WTC11 (cell line): ENCODE measurements at regions not wholly inside any gene's neighbourhood (a gene's known extent, or its start where the extent isn't known, plus 50 kb on each side); places are given as distances from the start of the nearest gene placed in this dataset.

Source experiments
- ATAC-seq: fragments of 200-7000 bp; cut with Tn5 transposase; 2 replicates; pipeline ENCODE4 v1.10.0; 2021; ENCODE audit warnings: mild to moderate bottlenecking, moderate library complexity
- CTCF ChIA-PET: fragments of 300-600 bp; sonication (Branson Sonifier 250); formaldehyde crosslinking; loops from one replicate; lab custom pipeline; 2021; ENCODE audit warnings: antibody characterized with exemption; lab: Charles Lee
- POLR2A ChIA-PET: fragments of 350-600 bp; sonication (Branson Sonifier 250); formaldehyde crosslinking; loops from one replicate; lab custom pipeline; 2021; ENCODE audit warnings: antibody characterized with exemption; lab: Charles Lee
- DNase-seq: peaks from one replicate; pipeline ENCODE4 v3.0.0; 2021; ENCODE audit warnings: low spot score
- H3K27ac Mint-ChIP-seq: 2 replicates; pipeline ENCODE4 v1.8.0; 2021; ENCODE audit warnings: mixed read lengths
- H3K27me3 Mint-ChIP-seq: 2 replicates; pipeline ENCODE4 v1.8.0; 2021; ENCODE audit warnings: low read depth, mild to moderate bottlenecking, moderate library complexity, mixed read lengths
- H3K36me3 Mint-ChIP-seq: 2 replicates; pipeline ENCODE4 v1.8.0; 2021; ENCODE audit warnings: mixed read lengths
- H3K4me1 Mint-ChIP-seq: 2 replicates; pipeline ENCODE4 v1.8.0; 2022; ENCODE audit warnings: mixed read lengths
- H3K4me3 Mint-ChIP-seq: 2 replicates; pipeline ENCODE4 v1.8.0; 2021; ENCODE audit warnings: mild to moderate bottlenecking, moderate library complexity, mixed read lengths
- H3K9me3 Mint-ChIP-seq: 2 replicates; pipeline ENCODE4 v1.8.0; 2021; ENCODE audit warnings: mixed read lengths
- ATF1 ChIP-seq: sonication (generic); formaldehyde crosslinking; IDR thresholded peaks from 2 replicates; pipeline ENCODE4 v1.8.1; 2023; ENCODE audit warnings: mild to moderate bottlenecking, moderate library complexity, missing genetic modification reagents
- ETV6 ChIP-seq: sonication (generic); formaldehyde crosslinking; IDR thresholded peaks from 2 replicates; pipeline ENCODE4 v1.8.1; 2022; ENCODE audit warnings: mild to moderate bottlenecking, missing genetic modification reagents
- GRHL2 ChIP-seq: fragments of 250-450 bp; sonication (Bioruptor Pico); IDR thresholded peaks from 2 replicates; pipeline ENCODE4 v1.8.0; 2022; ENCODE audit warnings: mild to moderate bottlenecking, moderate library complexity; ENCODE audit not compliant: insufficient replicate concordance, severe bottlenecking
- HMGA2 ChIP-seq: fragments of 250-450 bp; sonication (Bioruptor Pico); IDR thresholded peaks from 2 replicates; pipeline ENCODE4 v1.4.0; 2021; ENCODE audit warnings: mild to moderate bottlenecking, moderate library complexity
- JAZF1 ChIP-seq: fragments of 250-450 bp; sonication (Bioruptor Pico); IDR thresholded peaks from 2 replicates; pipeline ENCODE4 v1.9.0; 2021; ENCODE audit warnings: moderate library complexity, mild to moderate bottlenecking, inconsistent platforms
- KAT7 ChIP-seq: sonication (generic); formaldehyde crosslinking; IDR thresholded peaks from 2 replicates; pipeline ENCODE4 v1.8.1; 2023; ENCODE audit warnings: missing genetic modification reagents, mild to moderate bottlenecking, borderline replicate concordance
- OVOL2 ChIP-seq: fragments of 250-450 bp; sonication (Bioruptor Pico); IDR thresholded peaks from 2 replicates; pipeline ENCODE4 v1.9.0; 2021; ENCODE audit warnings: mild to moderate bottlenecking, borderline replicate concordance
- RORB ChIP-seq: fragments of 250-450 bp; sonication (Bioruptor Pico); IDR thresholded peaks from 2 replicates; pipeline ENCODE4 v1.9.0; 2021; ENCODE audit warnings: mild to moderate bottlenecking
- SP1 ChIP-seq: sonication (generic); formaldehyde crosslinking; conservative IDR thresholded peaks from 2 replicates; pipeline ENCODE4 v1.8.1; 2022; ENCODE audit warnings: missing genetic modification reagents
- TEAD1 ChIP-seq: sonication (generic); formaldehyde crosslinking; IDR thresholded peaks from 2 replicates; pipeline ENCODE4 v1.8.0; 2022; ENCODE audit warnings: mild to moderate bottlenecking, missing genetic modification reagents
- ZBTB21 ChIP-seq: sonication (generic); formaldehyde crosslinking; IDR thresholded peaks from 2 replicates; pipeline ENCODE4 v1.8.1; 2023; ENCODE audit warnings: mild to moderate bottlenecking, missing genetic modification reagents, borderline replicate concordance
- ZNF232 ChIP-seq: sonication (generic); formaldehyde crosslinking; IDR thresholded peaks from 2 replicates; pipeline ENCODE4 v1.8.0; 2022; ENCODE audit warnings: mild to moderate bottlenecking, missing genetic modification reagents
- ZNF671 ChIP-seq: fragments of 250-450 bp; sonication (Bioruptor Pico); IDR thresholded peaks from 2 replicates; pipeline ENCODE4 v1.8.0; 2021; ENCODE audit warnings: mild to moderate bottlenecking
- TF ChIP-seq, protein P1 (sequence below): fragments of 250-450 bp; sonication (Bioruptor Pico); IDR thresholded peaks from 2 replicates; pipeline ENCODE4 v1.9.0; 2021; ENCODE audit warnings: mild to moderate bottlenecking
- TF ChIP-seq, protein P2 (sequence below): sonication (generic); formaldehyde crosslinking; IDR thresholded peaks from 2 replicates; pipeline ENCODE4 v1.8.1; 2022; ENCODE audit warnings: mild to moderate bottlenecking, missing genetic modification reagents, moderate library complexity, borderline replicate concordance
- TF ChIP-seq, protein P3 (sequence below): sonication (generic); formaldehyde crosslinking; IDR thresholded peaks from 2 replicates; pipeline ENCODE4 v1.8.0; 2023; ENCODE audit warnings: missing genetic modification reagents
- TF ChIP-seq, protein P4 (sequence below): fragments of 250-450 bp; sonication (Bioruptor Pico); conservative IDR thresholded peaks from 2 replicates; pipeline ENCODE4 v1.9.0; 2021; ENCODE audit warnings: mild to moderate bottlenecking
- TF ChIP-seq, protein P5 (sequence below): sonication (generic); formaldehyde crosslinking; conservative IDR thresholded peaks from 2 replicates; pipeline ENCODE4 v1.8.1; 2023; ENCODE audit warnings: mild to moderate bottlenecking, low read depth, missing genetic modification reagents, moderate library complexity
- TF ChIP-seq, protein P6 (sequence below): sonication (generic); formaldehyde crosslinking; IDR thresholded peaks from 2 replicates; pipeline ENCODE4 v1.8.1; 2022; ENCODE audit warnings: low read depth, mild to moderate bottlenecking, moderate library complexity, missing genetic modification reagents, borderline replicate concordance

GRCh38 chr5:107104040-107104995, 566.4 kb downstream of the EFNA5 start:
- ChIA-PET POLR2A (no interaction called here), CTCF (interaction anchor here (0.5 to 1.7 kb wide), 6 partner anchors 14 to 468 kb away, joined by 3 to 13 read pairs (median 4); no protein-coding TSS in a partner anchor)
- ATAC-seq (peak; percentile 96), DNase-seq (peak; percentile 16)
- no peak for TF ChIP-seq SP1
- TF ChIP-seq, protein P1, sequence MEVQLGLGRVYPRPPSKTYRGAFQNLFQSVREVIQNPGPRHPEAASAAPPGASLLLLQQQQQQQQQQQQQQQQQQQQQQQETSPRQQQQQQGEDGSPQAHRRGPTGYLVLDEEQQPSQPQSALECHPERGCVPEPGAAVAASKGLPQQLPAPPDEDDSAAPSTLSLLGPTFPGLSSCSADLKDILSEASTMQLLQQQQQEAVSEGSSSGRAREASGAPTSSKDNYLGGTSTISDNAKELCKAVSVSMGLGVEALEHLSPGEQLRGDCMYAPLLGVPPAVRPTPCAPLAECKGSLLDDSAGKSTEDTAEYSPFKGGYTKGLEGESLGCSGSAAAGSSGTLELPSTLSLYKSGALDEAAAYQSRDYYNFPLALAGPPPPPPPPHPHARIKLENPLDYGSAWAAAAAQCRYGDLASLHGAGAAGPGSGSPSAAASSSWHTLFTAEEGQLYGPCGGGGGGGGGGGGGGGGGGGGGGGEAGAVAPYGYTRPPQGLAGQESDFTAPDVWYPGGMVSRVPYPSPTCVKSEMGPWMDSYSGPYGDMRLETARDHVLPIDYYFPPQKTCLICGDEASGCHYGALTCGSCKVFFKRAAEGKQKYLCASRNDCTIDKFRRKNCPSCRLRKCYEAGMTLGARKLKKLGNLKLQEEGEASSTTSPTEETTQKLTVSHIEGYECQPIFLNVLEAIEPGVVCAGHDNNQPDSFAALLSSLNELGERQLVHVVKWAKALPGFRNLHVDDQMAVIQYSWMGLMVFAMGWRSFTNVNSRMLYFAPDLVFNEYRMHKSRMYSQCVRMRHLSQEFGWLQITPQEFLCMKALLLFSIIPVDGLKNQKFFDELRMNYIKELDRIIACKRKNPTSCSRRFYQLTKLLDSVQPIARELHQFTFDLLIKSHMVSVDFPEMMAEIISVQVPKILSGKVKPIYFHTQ (CRISPR knock-in tag), result no peak
- no peak for TF ChIP-seq HMGA2 (CRISPR knock-in tag)
- TF ChIP-seq RORB (CRISPR knock-in tag), result no peak
- no peak for TF ChIP-seq KAT7 (CRISPR knock-in tag)
- TF ChIP-seq ZBTB21 (CRISPR knock-in tag), result no peak
- TF ChIP-seq, protein P2, sequence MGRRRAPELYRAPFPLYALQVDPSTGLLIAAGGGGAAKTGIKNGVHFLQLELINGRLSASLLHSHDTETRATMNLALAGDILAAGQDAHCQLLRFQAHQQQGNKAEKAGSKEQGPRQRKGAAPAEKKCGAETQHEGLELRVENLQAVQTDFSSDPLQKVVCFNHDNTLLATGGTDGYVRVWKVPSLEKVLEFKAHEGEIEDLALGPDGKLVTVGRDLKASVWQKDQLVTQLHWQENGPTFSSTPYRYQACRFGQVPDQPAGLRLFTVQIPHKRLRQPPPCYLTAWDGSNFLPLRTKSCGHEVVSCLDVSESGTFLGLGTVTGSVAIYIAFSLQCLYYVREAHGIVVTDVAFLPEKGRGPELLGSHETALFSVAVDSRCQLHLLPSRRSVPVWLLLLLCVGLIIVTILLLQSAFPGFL, result no peak
- TF ChIP-seq ZNF232 (CRISPR knock-in tag), result no peak
- TF ChIP-seq, protein P3, sequence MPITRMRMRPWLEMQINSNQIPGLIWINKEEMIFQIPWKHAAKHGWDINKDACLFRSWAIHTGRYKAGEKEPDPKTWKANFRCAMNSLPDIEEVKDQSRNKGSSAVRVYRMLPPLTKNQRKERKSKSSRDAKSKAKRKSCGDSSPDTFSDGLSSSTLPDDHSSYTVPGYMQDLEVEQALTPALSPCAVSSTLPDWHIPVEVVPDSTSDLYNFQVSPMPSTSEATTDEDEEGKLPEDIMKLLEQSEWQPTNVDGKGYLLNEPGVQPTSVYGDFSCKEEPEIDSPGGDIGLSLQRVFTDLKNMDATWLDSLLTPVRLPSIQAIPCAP (CRISPR knock-in tag), result no peak
- TF ChIP-seq ATF1, result no peak
- no peak for TF ChIP-seq ETV6
- TF ChIP-seq, protein P4, sequence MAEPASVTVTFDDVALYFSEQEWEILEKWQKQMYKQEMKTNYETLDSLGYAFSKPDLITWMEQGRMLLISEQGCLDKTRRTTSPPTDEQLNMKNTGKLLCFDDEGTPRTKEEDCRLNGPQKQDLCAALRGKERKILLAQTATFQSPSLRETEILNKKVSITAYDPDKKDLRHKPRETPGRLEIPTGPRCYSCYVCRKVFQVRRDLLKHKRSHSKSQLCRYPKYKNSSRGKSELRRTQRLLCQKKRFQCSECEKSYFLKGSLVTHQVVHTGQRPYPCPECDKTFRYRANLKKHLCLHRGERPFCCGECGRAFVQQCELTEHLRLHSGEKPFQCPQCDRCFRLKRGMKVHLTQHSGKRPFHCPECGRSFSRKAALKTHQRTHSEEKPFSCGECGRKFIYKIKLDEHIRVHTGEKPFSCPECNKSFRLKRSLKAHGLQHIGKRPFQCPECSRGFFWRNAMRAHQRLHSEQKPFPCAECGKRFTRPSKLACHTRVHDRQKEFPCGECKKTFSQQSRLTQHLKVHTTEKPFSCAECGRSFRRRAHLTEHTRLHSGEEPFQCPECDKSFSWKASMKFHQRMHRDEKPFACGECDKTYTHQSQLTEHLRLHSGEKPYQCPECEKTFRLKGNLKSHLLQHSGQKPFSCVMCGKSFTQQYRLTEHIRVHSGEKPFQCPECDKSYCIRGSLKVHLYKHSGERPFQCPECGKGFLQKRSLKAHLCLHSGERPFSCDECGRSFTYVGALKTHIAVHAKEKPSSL, result no peak
- no peak for TF ChIP-seq ZNF671 (CRISPR knock-in tag)
- no peak for TF ChIP-seq JAZF1 (CRISPR knock-in tag)
- TF ChIP-seq, protein P5, sequence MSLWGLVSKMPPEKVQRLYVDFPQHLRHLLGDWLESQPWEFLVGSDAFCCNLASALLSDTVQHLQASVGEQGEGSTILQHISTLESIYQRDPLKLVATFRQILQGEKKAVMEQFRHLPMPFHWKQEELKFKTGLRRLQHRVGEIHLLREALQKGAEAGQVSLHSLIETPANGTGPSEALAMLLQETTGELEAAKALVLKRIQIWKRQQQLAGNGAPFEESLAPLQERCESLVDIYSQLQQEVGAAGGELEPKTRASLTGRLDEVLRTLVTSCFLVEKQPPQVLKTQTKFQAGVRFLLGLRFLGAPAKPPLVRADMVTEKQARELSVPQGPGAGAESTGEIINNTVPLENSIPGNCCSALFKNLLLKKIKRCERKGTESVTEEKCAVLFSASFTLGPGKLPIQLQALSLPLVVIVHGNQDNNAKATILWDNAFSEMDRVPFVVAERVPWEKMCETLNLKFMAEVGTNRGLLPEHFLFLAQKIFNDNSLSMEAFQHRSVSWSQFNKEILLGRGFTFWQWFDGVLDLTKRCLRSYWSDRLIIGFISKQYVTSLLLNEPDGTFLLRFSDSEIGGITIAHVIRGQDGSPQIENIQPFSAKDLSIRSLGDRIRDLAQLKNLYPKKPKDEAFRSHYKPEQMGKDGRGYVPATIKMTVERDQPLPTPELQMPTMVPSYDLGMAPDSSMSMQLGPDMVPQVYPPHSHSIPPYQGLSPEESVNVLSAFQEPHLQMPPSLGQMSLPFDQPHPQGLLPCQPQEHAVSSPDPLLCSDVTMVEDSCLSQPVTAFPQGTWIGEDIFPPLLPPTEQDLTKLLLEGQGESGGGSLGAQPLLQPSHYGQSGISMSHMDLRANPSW (CRISPR knock-in tag), result no peak
- TF ChIP-seq, protein P6, sequence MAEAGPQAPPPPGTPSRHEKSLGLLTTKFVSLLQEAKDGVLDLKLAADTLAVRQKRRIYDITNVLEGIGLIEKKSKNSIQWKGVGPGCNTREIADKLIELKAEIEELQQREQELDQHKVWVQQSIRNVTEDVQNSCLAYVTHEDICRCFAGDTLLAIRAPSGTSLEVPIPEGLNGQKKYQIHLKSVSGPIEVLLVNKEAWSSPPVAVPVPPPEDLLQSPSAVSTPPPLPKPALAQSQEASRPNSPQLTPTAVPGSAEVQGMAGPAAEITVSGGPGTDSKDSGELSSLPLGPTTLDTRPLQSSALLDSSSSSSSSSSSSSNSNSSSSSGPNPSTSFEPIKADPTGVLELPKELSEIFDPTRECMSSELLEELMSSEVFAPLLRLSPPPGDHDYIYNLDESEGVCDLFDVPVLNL (CRISPR knock-in tag), result no peak
- TF ChIP-seq TEAD1 (CRISPR knock-in tag), result no peak
- TF ChIP-seq OVOL2 (CRISPR knock-in tag), result no peak
- no peak for TF ChIP-seq GRHL2 (CRISPR knock-in tag)
- Mint-ChIP-seq H3K36me3 (peaks cover 5% of the 10 kb centered on the region; the same call in 1 of the 2 replicates), H3K4me3 (no peak overlapping the region), H3K9me3 (peaks cover 15% of the 10 kb centered on the region), H3K4me1 (peaks cover 12% of the 10 kb centered on the region), H3K27ac (0 out of 2 replicates have a peak overlapping the region, but pooled peaks have one; percentile 14), H3K27me3 (no peaks in the 10 kb centered on the region)
